ENCODE measurements at regions not wholly inside any gene's neighbourhood (a gene's known extent, or its start where the extent isn't known, plus 50 kb on each side); places are given as distances from the start of the nearest gene placed in this dataset.

- Histone ChIP-seq H3K36me3 (no peaks in the 10 kb centered on the region), H3K27ac (no peak overlapping the region), H3K4me1 (no peaks in the 10 kb centered on the region), H3K9me3 (peaks cover 0 to 40% (median 5%) of the 10 kb centered on the region in 3 donors), H3K27me3 (no peaks in the 10 kb centered on the region), H3K4me3 (no peak overlapping the region)
- no peak for DNase-seq
- TF ChIP-seq POLR2A (IDR thresholded peaks at IDR 0.05) (no peak), CTCF (IDR thresholded peaks at IDR 0.05) (no peak)
- intact Hi-C loops (cut with DNase I), result no loop called here
Measured at GRCh38 chr21:23017989-23018388, 2019.8 kb downstream of the NCAM2 start.

- TF ChIP-seq CTCF (IDR thresholded peaks at IDR 0.05) (no peak), POLR2A (IDR thresholded peaks at IDR 0.05) (no peak)
Measured at GRCh38 chr21:23020969-23021368, 2022.8 kb downstream of the NCAM2 start.

GRCh38 chr21:23021481-23021880 lies 2023.3 kb downstream of the NCAM2 start:
- 82 to 97% methylated on average over 3 to 6 of the region's 37 CpGs for WGBS, 2 donors
- Histone ChIP-seq H3K27me3 (no peaks in the 10 kb centered on the region), H3K36me3 (no peaks in the 10 kb centered on the region), H3K4me1 (no peaks in the 10 kb centered on the region), H3K4me3 (no peak overlapping the region), H3K9me3 (peaks cover 0 to 26% (median 5%) of the 10 kb centered on the region in 3 donors), H3K27ac (no peak overlapping the region)
- DNase-seq, result no peak
- intact Hi-C loops (cut with DNase I), result no loop called here
- no peak for TF ChIP-seq CTCF (IDR thresholded peaks at IDR 0.05)
- TF ChIP-seq POLR2A (IDR thresholded peaks at IDR 0.05), result no peak

More at GRCh38 chr21:23020969-23021368, 2022.8 kb downstream of the NCAM2 start:
- no peak overlapping the region for H3K27ac ChIP-seq
- WGBS, 2 donors, result 81 to 84% methylated on average over 10 of the region's 10 CpGs
- H3K4me1 ChIP-seq, result no peaks in the 10 kb centered on the region
- H3K27me3 ChIP-seq, result no peaks in the 10 kb centered on the region
- peaks cover 0 to 31% (median 5%) of the 10 kb centered on the region in 3 donors for H3K9me3 ChIP-seq
- DNase-seq, result no peak
- no peaks in the 10 kb centered on the region for H3K36me3 ChIP-seq
- intact Hi-C loops (cut with DNase I), result no loop called here
- H3K4me3 ChIP-seq, result no peak overlapping the region

GRCh38 chr21:23026878-23027277 lies 2028.7 kb downstream of the NCAM2 start:
- Histone ChIP-seq H3K27me3 (no peaks in the 10 kb centered on the region), H3K9me3 (peaks cover 0 to 7% (median 0%) of the 10 kb centered on the region in 3 donors), H3K4me1 (no peaks in the 10 kb centered on the region), H3K4me3 (no peak overlapping the region), H3K36me3 (no peaks in the 10 kb centered on the region), H3K27ac (no peak overlapping the region)
- 83 to 88% methylated on average over 2 of the region's 2 CpGs for WGBS, 2 donors
- no peak for DNase-seq
- no peak for TF ChIP-seq CTCF (IDR thresholded peaks at IDR 0.05)
- TF ChIP-seq POLR2A (IDR thresholded peaks at IDR 0.05), result no peak
- intact Hi-C loops (cut with DNase I), result no loop called here

- intact Hi-C loops (cut with DNase I), result no loop called here
Measured at GRCh38 chr21:23039846-23040245, 2041.6 kb downstream of the NCAM2 start.

More at GRCh38 chr21:23039846-23040245, 2041.6 kb downstream of the NCAM2 start:
- Histone ChIP-seq H3K36me3 (no peaks in the 10 kb centered on the region), H3K4me3 (no peak overlapping the region), H3K27ac (no peak overlapping the region), H3K4me1 (no peaks in the 10 kb centered on the region), H3K9me3 (no peaks in the 10 kb centered on the region), H3K27me3 (no peaks in the 10 kb centered on the region)
- WGBS, 2 donors, result 25 to 72% methylated on average over 7 of the region's 7 CpGs
- TF ChIP-seq POLR2A (IDR thresholded peaks at IDR 0.05) (no peak), CTCF (IDR thresholded peaks at IDR 0.05) (no peak)
- DNase-seq, result no peak
